ENCODE measurements at regions not wholly inside any gene's neighbourhood (a gene's known extent, or its start where the extent isn't known, plus 50 kb on each side); places are given as distances from the start of the nearest gene placed in this dataset.

DNA sequence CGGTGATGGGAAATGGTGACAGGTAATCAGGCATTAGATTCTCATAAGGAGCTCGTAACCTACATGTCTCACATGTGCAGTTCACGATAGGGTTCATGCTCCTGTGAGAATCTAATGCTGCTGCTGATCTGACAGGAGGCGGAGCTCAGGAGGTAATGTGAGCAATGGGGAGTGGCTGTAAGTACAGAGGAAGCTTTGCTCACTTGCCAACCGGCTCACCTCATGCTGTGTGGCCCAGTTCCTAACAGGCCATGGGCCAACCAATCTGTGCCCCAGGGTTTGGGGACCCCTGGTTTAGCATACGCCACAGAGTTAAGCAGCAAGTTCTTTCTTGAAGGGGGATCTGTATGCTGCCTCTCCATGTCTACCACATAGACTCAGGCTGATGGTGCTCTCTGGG is 133.1 kb downstream of the IQUB start:
- no peak for DNase-seq (ENCODE audit: low read depth in 2 of 2)

DNA sequence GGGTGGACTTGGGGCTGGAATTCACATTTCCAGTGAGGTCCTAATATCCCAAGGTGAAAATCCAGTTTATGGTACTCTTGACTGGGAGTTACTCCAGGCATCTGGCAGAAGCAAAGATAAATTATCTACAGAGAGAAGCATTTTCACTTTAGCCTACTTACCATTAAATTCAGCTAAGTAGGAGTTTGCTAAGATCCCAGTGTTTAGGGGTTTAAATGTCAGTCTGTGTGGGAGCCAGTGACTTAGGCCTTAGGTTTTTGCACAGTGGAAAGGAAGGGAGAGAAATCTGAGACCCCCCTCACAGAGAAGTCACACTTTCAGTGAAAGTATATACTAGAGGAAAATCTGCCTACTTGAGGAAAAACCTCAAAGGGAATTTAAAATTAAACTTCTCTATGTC is 134.2 kb downstream of the IQUB start:
- no peak for DNase-seq (ENCODE audit: low read depth in 2 of 2)

DNA sequence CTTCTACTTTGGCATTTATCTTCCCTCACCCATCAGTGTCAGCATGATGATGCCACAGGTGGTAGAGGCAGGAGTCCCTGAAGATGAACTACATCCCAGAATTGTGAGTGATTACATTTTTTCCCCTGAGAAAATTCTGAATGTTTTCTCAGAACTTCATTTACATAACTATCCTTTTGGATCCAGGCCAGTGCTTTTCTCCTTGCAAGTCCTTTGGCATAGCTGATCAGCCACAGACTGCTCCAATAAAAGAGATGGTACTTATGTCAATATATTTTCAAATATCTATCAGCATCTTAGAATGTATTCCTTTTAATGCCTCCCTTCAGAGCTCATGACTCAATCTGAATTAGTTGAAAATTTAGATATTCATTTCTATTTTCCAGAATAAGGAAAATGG is 135.5 kb downstream of the IQUB start:
- no peak for DNase-seq (ENCODE audit: low read depth in 2 of 2)

DNA sequence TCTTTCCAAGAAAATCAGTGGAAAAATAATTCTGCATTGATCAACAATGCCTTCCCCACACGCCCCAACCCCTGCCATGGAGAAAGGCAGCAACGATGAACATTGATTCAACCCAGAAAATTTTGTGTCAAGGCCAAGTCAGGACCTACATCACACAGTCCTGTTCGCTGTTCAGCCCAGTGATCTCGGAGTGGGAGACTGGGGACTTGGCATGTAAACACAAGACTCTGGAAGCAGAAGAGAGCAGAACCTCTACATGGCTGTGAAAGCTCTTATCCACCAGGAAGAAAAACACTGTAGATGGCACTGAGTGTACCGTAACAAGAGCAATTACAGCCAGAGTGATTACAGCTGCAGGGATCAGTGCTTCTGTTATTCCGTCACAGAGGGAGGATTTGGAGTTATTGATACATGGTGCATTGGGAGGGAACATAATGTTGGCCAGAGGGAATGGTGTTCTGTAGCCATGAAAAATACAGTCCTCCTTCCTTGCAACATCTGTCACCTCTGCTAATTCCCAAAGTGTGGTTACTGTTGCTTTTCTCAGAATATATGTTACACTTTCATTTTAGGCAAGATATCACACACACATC is 136.6 kb downstream of the IQUB start:
- DNase-seq (ENCODE audit: low read depth in 2 of 2) = no peak

DNA sequence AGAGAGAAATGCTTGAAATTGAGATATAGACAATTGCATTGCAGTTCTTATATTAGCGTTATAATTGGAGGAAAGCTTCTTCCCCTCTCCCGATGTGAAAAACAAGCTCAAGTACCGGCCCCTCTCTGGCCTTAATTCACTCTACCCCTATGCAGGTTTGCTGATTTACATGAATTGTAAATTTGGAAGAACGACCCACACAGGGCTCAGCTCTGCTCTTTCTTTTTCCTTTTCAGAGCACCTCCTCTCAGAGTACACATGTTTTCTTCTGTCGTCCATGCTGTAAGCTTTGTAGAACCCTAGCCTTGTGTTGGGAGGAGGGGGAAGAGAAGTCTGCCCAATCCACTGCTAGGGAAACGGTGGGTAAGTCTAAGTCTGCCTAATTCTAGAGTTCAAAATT is 140.8 kb downstream of the IQUB start:
- DNase-seq (ENCODE audit: low read depth in 2 of 2) = no peak

DNA sequence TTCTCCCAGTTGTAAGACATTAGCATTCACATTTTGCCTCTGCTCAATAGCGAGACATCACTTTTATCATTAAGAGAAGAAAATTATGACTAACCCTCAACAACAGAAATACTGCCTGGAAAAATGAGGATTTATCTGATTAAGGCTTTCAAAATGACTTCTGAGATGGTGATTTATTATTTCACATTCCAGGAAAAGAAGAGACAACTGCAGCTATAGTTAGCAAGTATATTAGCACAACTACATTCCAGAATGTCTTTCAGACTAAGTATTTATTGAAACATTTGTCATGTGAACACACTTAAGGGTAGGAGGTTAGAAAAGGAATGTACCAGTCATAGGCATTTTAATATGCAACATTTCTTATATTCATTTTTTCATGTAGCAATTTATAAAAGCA is 162.0 kb downstream of the IQUB start:
- no peak for DNase-seq (ENCODE audit: low read depth in 2 of 2)

DNA sequence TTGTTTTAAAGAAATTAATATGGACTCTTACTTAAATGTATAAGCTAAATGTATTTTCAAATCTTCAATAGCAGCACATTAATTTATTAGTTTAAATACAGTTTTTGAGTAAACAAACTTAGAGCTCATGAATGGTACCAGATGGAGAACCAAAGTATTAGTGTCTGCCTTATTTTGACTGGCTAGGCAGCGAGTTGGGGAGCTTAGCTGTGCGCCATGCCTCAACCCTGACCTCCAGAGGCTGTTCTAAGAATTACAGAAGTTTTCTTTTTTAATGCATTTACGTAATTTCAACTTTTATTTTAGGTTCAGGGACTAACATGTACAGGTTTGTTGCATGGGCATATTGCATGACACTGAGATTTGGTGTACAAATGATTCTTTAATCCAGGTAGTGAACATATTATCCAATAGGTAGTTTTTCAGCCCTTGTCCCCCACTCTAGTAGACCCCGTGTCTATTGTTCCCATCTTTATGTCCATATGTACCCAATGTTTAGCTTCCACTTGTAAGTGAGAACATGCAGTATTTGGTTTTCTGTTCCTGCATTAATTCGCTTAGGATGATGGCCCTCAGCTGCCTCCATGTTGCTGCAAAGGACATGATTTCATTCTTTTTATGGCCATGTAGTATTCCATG is 166.8 kb downstream of the IQUB start:
- peak; percentile 15 to 42 for DNase-seq (ENCODE audit: low read depth in 2 of 2)

DNA sequence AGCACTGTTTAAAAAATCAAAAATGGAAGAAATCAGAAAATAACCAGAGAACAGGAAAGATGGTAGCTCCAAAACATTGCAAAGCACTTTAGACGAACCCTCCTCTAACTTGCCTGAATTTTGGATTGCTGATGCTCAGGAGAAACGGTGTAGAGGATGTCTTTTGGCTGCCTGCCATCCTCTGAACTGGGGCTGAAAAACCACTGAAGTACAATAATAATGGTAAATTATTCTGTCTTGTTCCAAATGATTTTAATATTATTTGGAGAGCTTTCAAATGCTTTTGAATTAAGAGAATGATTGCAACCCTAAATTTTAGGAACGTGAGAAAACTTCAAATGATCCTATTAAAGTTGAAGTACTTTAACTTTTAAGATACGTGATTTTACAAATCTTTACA is 167.3 kb upstream of the SLC13A1 start:
- no peak for DNase-seq (ENCODE audit: low read depth in 2 of 2)

DNA sequence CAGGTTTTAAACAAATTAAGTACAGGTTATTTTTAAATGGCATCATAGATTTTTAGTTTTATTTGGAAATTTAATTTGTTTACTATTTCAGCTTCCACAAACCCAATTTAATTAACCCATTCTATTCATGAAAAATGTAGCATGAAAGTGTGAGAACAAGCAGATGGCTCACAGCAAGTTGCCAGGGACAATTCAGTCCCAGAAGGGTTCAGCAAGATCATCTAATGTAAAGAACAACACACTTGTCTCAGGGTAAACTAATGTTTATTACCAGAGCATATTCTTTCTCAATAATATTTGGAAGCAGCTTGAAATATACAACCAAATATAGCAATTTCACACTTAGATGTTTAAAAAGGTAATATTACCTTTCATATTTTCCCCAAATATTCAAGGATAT is 166.9 kb upstream of the SLC13A1 start:
- no peak for DNase-seq (ENCODE audit: low read depth in 2 of 2)

DNA sequence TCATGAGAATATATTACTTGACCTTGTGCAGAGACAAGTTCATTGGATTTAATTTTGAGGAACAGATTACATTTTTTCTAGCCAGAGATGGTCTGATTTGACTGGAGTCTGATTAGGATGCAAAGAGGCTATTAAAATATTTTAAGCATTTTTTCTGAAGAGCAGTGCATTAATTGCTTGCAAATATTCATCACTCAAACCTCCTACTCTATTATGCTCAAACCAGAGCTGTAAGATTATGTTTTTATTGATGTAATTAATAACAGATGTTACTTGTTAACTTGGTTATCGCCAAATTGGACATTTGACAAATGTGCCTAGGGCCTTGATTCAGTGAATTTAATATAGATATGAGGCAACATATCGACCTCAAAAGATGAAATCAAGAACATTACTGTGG is 160.9 kb upstream of the SLC13A1 start:
- DNase-seq (ENCODE audit: low read depth in 2 of 2) = no peak

DNA sequence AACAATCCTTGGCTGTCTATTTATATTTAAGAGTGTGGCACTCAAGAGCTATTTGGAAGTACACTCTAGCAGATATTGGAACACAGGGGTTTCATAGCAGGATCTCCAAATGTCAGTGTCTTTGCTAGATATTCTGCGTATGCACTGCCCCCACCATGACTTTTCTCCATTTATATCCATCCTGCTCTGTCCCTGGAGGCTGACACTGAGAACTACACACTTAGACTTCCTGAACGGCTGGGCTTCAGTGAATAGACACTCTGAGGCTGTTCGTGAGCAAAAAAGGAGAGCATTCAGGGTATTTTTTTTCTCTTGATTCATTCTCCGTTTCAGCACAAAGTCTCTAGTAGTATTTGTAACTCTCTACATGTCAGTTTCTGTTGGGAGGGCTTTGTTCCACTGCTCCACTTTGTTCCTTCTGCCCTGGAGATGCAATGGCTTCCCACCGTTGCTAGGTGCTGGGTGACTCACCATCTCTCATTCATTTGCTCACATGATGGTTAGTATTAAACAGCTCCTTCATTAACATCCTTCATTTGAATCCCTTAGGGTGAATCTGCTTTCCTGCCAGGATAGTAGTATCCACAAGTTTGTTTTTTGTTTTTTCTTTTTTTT is 155.9 kb upstream of the SLC13A1 start:
- DNase-seq (ENCODE audit: low read depth in 2 of 2) = no peak

DNA sequence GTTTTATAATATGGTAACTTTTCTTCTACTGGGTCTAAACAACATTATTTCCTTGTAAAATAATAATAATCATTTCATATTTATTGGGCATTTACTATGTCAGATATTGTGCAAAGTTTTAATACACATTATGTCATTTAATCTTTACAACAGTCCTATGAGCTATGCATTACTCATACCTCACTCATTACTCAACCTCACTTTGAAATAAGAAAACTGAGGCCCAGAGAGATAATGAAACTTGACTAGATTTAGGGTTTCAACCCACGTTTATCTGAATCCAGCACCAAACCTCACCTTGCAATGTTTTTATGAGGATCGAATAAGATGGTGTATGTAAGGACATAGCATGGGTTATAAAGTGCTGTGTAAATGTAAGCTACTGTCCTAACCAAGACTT is 153.2 kb upstream of the SLC13A1 start:
- no peak for DNase-seq (ENCODE audit: low read depth in 2 of 2)

DNA sequence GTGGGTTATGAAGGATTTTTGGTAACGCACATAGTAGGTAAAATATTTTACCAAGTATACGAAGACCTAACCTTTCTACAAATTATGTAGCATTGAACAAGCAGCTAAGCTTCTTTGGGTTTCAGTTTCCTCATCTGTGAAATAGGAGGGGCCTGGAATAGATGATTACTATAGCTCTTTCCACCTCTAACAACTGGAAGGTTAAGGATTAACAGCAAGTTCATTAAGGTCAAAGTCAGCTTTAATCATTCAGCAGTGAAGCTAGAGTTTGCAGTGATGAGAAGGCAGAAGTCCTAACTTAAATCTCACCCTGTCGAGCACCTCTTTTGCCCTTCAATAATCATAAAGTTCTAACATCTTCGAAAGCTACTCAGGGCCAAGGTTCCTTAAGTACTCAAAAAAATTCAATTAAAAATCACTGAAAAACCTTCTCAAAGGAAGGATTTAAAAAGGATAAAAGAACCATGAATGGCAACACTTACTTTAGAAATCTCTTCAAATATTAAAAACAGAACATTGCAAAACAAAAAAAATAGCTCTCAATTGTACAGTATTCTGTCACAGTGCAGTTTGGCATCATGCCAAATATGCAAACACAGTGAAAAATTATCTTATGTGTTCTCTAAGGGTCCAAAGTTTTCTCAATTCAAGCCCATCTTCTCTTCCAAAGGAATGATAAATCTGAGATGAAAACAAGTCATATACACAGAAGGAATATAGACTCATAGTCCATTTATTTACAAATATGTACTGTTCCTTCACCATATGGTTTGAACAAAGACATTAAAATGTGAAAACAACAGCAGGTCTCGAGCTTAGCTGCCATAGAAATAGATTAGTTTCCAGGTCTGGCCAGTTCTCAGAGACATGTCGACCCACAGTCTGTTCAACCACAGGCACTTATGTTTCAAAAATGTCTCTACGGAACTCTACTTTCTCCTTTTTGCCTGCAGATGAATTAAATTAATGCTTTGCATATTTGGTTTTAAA is 152.0 kb upstream of the SLC13A1 start:
- DNase-seq (ENCODE audit: low read depth in 2 of 2) = no peak

DNA sequence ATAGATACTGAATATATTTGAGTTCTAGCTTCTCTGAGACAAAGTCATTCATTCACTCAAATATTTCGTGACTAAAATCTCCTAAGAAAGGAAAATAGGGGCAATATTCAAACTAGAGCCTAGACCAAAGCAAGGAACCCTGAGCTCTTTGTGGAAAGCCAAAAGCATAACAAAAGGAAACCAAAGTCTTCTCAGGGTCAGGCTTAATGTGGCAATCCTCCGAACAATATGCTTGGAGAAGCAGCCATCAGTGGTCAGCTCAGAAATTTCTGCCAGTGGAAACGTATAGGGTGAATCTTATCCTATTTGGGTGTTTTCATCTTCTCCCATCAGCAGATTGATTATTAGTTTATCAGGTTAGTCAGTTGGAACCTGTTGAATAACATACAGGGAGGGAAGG is 151.3 kb upstream of the SLC13A1 start:
- no peak for DNase-seq (ENCODE audit: low read depth in 2 of 2)

DNA sequence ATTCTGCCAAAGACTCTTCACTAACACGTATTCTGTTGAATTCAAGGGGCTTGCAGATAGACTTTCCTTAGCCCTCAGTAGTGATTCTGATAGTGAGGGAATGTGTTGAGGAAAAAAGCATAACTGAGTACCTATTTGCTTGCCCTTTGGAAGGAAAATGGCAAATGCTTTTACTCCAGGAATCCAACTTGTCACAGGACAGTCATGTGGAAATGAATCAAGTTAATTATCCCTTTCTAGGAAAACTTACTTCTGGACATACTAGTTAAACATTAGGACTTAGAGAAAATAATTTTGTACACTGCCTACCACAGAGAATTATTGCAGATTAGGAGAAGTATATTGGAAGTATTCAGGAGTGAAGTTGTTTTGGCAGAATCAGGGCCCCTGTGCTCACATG is 148.9 kb upstream of the SLC13A1 start:
- DNase-seq (ENCODE audit: low read depth in 2 of 2) = no peak

DNA sequence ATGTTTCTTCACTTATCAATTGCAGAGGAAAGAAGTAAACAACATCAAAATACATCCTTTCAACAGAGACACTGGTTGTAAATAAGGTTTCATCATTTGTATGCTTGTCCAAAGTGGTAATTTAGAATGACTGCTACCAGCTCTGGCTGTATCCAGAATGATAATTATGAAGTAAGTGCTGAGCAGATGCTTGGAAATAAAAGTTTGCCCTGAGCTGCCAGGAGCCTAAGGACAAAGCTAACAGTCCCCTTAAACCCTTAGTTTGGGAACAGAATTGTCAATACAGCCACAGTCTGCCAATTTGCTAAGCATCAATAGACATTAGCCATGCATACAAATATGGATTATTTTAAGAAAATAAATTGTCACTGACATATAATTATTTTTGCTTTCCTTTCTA is 147.0 kb upstream of the SLC13A1 start:
- no peak for DNase-seq (ENCODE audit: low read depth in 2 of 2)

DNA sequence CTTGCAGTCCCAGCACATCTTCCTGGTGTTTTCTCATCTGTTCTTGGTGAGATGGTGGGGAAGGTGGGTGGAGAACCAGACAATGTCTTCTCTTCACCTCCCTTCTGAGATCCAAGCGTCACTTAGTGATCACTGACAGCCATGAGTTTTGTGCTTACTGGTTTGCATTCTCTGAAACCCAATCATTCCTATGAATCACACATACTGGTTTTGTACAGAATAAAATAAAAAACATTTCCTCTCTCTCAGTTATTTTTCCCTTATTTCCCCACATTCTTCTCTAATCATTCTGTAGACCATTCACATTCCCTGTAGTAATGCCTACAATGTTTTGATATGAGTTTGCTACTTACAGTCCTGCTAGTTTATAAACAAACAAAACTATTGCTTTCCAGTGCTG is 143.8 kb upstream of the SLC13A1 start:
- no peak for DNase-seq (ENCODE audit: low read depth in 2 of 2)

DNA sequence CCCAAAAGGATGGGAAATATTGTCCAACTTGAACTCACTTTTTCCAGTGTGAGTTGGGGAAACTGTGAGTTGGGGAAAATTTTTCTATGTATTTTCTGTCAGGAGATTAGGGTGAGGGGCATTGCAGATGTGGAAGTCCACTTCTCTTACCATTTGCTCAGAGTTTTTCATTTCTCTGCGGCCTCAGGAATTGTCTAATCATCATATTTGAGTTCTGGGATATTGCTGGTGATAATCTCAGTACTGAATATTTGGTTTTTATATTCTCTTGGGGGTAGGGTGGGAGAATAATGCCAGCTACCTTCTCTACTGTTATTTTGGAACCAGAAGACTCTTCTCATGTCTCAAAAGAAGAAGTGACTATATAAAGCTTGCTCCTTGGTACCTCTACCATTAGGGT is 141.3 kb upstream of the SLC13A1 start:
- DNase-seq (ENCODE audit: low read depth in 2 of 2) = no peak

DNA sequence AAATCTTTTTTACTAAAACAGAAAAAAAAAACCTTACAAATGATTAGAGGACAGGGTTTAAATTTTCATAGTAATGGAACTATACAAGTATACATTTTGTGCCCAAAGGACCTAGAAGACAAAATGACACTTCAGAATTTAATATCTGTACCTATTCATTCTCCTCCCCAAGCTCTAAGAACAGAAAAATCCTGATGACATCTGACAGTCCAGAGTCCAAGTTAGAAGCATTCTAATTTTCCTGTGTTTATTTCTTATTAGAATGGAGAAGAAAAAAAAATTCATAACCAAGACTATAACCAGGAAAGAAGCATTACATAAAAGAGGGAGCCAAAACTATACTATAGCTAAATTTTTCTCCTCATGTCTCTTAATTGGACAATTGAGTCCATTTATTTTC is 138.9 kb upstream of the SLC13A1 start:
- no peak for DNase-seq (ENCODE audit: low read depth in 2 of 2)

DNA sequence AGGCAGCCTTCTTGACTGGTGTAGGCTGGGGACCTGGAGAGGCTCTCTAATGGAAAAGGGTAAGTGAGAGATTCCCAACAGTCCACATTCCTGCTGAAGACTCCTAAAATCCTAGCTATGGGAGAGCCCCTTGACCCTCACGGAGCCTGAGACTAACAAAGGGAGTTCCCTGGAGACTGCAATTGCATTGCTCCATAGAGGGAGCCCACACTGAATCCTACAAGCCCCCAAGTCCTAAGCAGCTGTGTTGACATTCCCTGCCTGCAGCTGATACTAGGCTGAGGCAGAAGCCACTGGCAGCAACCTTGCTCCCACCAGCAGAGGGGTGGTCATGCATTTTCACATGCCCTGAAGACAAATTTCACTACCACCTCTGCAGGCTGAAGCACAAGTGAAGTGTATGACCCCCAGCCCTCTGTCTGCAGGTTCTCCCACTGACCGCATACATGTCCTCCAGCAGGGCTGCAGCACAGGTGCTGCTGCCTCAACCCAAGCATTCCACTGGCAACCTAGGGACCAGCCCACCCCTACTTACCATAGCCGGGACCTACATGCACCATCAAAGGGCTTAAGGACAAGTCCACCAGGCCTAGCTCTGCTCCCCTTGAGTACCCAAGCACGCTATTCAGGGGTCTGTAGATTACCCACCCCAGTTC is 130.3 kb upstream of the SLC13A1 start:
- no peak for DNase-seq (ENCODE audit: low read depth in 2 of 2)

DNA sequence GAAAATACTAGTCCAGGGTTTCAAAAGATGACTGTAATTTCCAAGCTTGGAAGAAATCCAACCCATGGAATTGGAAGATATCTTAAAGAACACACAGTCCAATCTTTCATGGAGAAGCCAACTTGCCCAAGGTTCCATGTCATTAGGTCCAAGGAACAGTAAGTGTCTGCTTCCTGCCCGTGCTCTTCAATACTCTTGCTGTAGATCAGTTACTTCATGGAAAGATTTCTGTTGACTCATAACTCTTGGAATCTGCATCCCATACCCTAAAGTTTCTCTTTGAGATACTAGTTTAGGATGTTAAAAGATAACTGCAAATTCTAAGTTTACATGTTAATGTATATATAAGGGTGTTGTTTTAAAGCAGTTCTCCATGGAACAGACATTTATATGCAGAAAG is 127.9 kb upstream of the SLC13A1 start:
- no peak for DNase-seq (ENCODE audit: low read depth in 2 of 2)

DNA sequence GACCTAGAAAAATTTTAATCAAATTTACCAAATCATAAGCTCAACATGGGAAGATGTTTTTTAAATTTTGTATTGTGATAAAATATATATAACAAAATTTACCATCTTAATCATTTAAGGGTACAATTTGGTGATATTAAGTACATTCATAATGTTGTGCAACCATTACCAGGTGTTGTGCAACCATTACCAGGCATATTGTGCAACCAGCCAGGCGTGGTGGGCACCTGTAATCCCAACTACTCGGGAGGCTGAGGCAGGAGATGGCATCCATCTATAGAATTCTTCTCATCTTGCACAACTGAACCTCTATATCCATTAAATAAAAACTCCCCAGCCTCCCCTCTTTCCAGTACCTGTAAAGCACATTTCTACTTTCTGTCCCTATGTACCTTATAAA is 124.5 kb upstream of the SLC13A1 start:
- no peak for DNase-seq (ENCODE audit: low read depth in 2 of 2)
